Activated T-cell treated with anti-CD3 and anti-CD28 coated beads, Interleukin-2, amount 50 U/mL, for 24 hours (primary cell): ENCODE measurements at regions not wholly inside any gene's neighbourhood (a gene's known extent, or its start where the extent isn't known, plus 50 kb on each side); places are given as distances from the start of the nearest gene placed in this dataset.
"Not testable (repeated sequence)": the region's sequence is repeated elsewhere in the genome, so short reads cannot be mapped to it uniquely, and the experiment has no call there.

Experiments used
- DNase-seq: peaks from one replicate; pipeline ENCODE4 v3.0.0-alpha.2; 2020
- H3K27ac Mint-ChIP-seq: 2 replicates; pipeline ENCODE4 v1.8.0; 2020; ENCODE audit warnings: mild to moderate bottlenecking, mixed read lengths
- H3K27me3 Mint-ChIP-seq: 2 replicates; pipeline ENCODE4 v1.8.0; 2020; ENCODE audit warnings: mixed read lengths
- H3K36me3 Mint-ChIP-seq: 2 replicates; pipeline ENCODE4 v1.8.0; 2020; ENCODE audit warnings: low read depth, mixed read lengths
- H3K4me1 Mint-ChIP-seq: 2 replicates; pipeline ENCODE4 v1.8.0; 2020; ENCODE audit warnings: low read depth, mixed read lengths
- H3K4me3 Mint-ChIP-seq: 2 replicates; pipeline ENCODE4 v1.8.0; 2020; ENCODE audit warnings: mild to moderate bottlenecking, moderate library complexity, mixed read lengths
- H3K9me3 Mint-ChIP-seq: 2 replicates; pipeline ENCODE4 v1.8.0; 2020; ENCODE audit warnings: mixed read lengths

DNA sequence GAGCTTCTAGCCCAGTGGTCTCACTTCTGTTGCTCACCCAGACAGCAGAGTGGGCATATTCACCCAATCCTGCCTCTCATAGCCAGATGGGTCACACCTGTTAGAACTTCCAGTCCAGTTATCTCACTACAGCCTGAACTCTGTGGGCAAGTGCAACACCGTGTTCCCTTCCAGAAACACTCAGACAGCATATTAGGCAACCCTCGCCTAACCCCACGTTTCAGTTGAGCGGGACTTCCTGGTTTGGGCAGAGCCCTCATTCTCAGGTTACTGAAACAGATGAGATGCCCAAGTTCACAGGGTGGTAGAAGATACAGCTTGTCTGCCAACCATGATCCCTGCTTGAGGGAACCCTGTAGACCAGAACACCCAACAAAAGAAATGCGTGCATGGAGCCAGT is 538.2 kb downstream of the CYLC2 start:
- H3K27me3 Mint-ChIP-seq = no peaks in the 10 kb centered on the region
- no peaks in the 10 kb centered on the region for H3K36me3 Mint-ChIP-seq
- H3K4me3 Mint-ChIP-seq = no peak overlapping the region
- H3K27ac Mint-ChIP-seq = no peak overlapping the region
- peaks cover 12% of the 10 kb centered on the region for H3K9me3 Mint-ChIP-seq
- no peak for DNase-seq
- H3K4me1 Mint-ChIP-seq = no peaks in the 10 kb centered on the region

DNA sequence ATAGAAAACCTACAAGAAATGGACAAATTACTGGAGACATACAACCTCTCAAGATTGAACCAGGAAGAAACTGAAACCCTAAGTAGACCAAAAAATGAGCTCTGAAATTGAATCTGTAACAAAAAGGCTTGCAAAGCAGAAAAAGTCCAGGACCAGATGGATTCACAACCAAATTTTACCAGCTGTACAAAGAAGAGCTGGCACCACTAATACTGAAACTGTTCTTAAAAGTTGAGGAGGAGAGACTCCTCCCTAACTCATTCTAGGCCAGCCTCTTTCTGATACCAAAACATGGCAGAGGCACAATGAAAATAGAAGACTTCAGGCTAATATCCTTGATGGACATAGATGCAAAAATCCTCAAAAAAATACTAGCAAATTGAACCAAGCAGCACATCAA is 542.3 kb downstream of the CYLC2 start:
- DNase-seq = no peak
- no peak overlapping the region for H3K4me3 Mint-ChIP-seq
- H3K9me3 Mint-ChIP-seq = peaks cover 20% of the 10 kb centered on the region
- H3K27ac Mint-ChIP-seq = no peak overlapping the region
- H3K36me3 Mint-ChIP-seq = no peaks in the 10 kb centered on the region
- no peaks in the 10 kb centered on the region for H3K4me1 Mint-ChIP-seq
- no peaks in the 10 kb centered on the region for H3K27me3 Mint-ChIP-seq

DNA sequence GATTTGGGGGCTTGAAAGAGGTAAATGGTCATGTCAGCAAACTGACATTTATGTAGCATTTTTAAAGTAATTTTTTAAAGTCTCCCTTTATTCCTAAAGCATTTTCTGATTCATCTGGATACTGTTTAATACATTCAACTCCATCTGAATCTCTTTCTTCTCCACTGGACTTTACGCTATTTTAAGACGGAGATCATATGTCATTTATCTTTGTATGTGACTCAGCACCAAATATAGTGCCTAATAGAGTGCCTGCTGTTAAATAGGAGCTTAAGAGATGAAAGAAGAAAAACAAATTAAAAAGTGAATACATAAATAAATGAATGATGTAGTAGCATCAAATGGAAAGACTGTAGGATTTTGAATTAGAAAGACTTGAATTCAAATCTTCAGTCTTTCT is 548.8 kb upstream of the SMC2 start:
- Mint-ChIP-seq H3K9me3 (peaks cover 8% of the 10 kb centered on the region), H3K27ac (no peak overlapping the region), H3K36me3 (no peaks in the 10 kb centered on the region), H3K4me1 (no peaks in the 10 kb centered on the region), H3K27me3 (no peaks in the 10 kb centered on the region), H3K4me3 (no peak overlapping the region)
- no peak for DNase-seq

DNA sequence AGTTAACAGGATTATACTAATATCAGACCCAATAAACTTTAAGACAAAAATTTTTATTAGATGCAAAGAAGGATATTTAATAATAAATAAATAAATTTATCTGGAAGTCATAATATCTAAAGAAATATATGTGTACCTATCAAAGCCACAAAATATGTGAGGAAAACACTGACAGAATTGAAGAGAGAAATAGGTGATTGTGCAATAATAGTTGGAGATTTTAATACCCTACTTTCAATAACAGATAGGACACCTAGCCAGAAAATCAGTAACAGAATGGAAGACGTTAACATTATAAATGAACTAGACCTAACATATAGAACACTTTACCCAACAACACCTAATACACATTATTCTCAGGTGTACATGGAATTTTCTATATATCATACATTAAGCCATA is 541.4 kb upstream of the SMC2 start:
- Mint-ChIP-seq H3K27me3 (no peaks in the 10 kb centered on the region), H3K4me1 (no peaks in the 10 kb centered on the region), H3K4me3 (no peak overlapping the region), H3K36me3 (no peaks in the 10 kb centered on the region), H3K27ac (no peak overlapping the region), H3K9me3 (peaks cover 3% of the 10 kb centered on the region)
- DNase-seq = no peak

DNA sequence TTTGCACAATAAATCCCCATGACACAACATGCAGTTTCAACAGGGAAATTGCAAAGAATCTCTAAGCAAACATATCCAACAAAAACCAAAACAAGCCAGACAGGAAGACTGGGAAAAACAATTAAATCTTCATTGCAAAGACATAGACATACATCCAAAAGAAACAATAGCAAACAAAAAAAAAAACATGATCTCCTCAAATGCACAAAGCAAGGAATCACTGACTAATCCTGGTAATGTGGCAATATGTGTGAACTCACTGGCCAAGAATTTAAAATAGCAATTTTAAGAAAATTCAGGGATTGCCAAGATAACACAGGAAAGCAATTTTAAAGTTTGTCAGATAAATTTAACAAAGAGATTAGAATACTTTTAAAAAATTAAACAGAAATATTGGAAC is 520.1 kb upstream of the SMC2 start:
- H3K27me3 Mint-ChIP-seq = no peaks in the 10 kb centered on the region
- no peaks in the 10 kb centered on the region for H3K4me1 Mint-ChIP-seq
- peaks cover 22% of the 10 kb centered on the region for H3K9me3 Mint-ChIP-seq
- DNase-seq = no peak
- no peak overlapping the region for H3K27ac Mint-ChIP-seq
- no peaks in the 10 kb centered on the region for H3K36me3 Mint-ChIP-seq
- no peak overlapping the region for H3K4me3 Mint-ChIP-seq

DNA sequence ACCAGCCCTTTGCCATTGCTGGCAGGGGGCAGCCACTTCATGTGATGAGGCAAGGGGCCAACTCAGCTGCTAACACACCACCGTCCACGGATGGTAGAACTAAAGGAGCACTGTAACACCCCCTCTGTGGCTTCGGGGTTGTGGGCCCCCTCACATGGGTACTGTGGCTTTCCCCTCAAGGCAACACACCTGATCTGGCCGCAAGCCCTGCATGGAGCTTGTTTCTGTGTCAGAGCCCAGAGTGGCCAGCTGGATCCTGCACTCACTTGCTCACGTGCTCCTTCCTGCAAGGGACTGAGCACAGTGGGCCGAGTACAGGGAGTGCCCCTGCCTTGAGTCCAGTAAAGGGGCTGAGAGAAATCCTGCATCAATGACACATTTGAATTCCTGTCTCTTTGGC is 507.4 kb upstream of the SMC2 start:
- H3K27me3 Mint-ChIP-seq = no peaks in the 10 kb centered on the region
- no peak overlapping the region for H3K4me3 Mint-ChIP-seq
- H3K4me1 Mint-ChIP-seq = no peaks in the 10 kb centered on the region
- no peaks in the 10 kb centered on the region for H3K36me3 Mint-ChIP-seq
- DNase-seq = no peak
- no peaks in the 10 kb centered on the region for H3K9me3 Mint-ChIP-seq
- no peak overlapping the region for H3K27ac Mint-ChIP-seq

DNA sequence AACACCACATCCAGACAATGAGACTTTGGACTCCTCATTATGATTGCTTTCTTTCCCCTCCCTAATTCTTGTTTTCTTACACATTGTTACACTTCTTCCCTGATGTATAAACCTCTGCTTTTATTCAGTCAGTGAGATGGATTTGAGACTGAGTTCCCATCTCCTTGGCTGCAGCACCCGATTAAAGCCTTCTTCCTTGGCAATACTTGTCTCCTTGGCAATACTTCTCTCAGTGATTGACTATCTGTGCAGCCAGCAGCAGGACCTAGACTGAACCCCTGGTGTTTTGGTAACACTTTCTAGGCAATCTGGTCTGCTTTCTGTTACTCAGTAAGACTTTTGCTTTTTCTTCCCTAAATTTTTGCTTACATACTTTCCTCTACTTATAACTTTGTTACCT is 492.8 kb upstream of the SMC2 start:
- H3K4me3 Mint-ChIP-seq = no peak overlapping the region
- H3K36me3 Mint-ChIP-seq = no peaks in the 10 kb centered on the region

DNA sequence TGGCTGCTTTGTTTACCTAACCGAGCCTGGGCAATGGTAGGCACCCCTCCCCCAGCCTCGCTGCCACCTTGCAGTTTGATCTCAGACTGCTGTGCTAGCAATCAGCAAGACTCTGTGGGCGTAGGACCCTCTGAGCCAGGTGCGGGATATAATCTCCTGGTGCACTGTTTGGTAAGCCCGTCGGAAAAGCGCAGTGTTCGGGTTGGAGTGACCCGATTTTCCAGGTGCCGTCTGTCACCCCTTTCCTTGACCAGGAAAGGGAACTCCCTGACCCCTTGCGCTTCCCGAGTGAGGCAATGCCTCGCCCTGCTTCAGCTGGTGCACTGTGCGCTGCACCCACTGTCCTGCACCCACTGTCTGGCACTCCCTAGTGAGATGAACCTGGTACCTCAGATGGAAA is 482.2 kb upstream of the SMC2 start:
- not testable (repeated sequence) for H3K27me3 Mint-ChIP-seq, H3K4me1 Mint-ChIP-seq, H3K36me3 Mint-ChIP-seq, DNase-seq, H3K9me3 Mint-ChIP-seq, H3K4me3 Mint-ChIP-seq, H3K27ac Mint-ChIP-seq

More for the DNA sequence above, 492.8 kb upstream of the SMC2 start:
- no peak overlapping the region for H3K27ac Mint-ChIP-seq
- no peaks in the 10 kb centered on the region for H3K4me1 Mint-ChIP-seq
- H3K9me3 Mint-ChIP-seq = peaks cover 11% of the 10 kb centered on the region
- no peak for DNase-seq
- no peaks in the 10 kb centered on the region for H3K27me3 Mint-ChIP-seq

DNA sequence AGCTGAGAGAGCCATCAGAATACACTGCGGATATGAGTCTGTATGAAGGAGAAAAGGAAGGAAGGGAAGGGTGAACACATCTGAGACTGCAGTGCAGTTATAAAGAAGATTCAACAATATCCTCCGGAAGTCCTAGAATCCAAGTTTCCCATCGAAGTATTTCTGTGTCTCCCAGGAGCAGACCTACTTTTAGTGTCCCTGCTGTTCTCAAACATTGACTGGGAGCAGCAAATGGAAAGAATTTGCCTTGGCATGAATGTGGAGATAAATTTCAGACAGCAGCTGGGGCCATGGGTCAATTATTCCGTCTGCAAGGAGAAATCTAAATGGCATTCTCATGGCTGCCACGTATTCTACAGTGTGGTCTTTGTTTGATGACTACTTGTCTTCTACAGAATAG is 478.1 kb upstream of the SMC2 start:
- Mint-ChIP-seq H3K27ac (no peak overlapping the region), H3K4me1 (no peaks in the 10 kb centered on the region), H3K27me3 (no peaks in the 10 kb centered on the region), H3K36me3 (no peaks in the 10 kb centered on the region), H3K9me3 (peaks cover 9% of the 10 kb centered on the region), H3K4me3 (no peak overlapping the region)
- no peak for DNase-seq

DNA sequence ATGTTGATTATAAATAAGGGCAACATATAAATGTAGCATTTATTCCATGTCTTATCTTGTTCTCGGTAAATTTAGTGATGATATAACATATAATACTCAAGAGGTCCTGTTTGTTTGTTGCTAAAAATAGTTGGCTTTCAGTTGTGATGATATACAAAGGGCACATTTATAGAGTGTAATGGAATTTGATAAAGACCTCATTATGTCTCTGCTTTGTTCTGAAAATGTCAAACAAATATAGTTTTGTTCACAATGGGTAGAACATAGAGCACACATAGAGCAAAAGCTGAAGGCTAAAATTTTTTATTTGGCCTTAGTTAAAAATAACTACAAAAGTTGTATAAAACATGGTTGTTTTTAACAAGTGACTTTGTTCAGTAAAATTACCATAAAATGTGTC is 477.1 kb upstream of the SMC2 start:
- Mint-ChIP-seq H3K36me3 (no peaks in the 10 kb centered on the region), H3K27ac (no peak overlapping the region), H3K4me1 (no peaks in the 10 kb centered on the region), H3K4me3 (no peak overlapping the region), H3K9me3 (peaks cover 11% of the 10 kb centered on the region), H3K27me3 (no peaks in the 10 kb centered on the region)
- no peak for DNase-seq

DNA sequence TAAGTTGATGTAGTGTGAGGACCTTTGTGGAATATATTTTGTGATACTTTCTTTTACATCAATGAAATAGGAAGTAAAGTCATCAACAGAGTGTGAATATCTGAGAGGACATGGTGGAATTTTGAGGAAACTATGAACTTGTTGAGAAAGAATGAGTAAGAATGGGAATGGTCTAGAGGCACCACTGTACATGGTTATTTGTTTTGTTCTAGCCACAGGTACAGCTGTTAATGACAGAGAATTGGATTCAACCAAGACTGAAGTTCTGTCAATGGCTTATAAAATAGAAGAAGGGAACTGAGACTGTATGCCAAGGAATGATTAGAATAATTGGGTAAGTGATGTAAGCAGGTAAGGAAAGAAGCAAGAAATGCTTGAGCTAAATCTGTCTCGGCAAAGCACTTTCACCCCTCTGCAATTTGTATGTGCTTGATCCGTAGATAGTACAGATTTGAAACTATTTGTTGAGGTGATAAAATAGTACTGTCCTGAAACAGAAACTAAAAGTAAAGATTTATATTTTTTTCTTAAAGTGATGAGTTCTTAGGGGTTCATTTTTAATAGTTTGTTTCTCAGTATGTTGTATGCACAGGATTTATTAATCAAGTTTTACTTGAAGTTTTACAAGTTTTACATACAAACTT is 468.8 kb upstream of the SMC2 start:
- Mint-ChIP-seq H3K36me3 (no peaks in the 10 kb centered on the region), H3K4me3 (no peak overlapping the region), H3K27me3 (no peaks in the 10 kb centered on the region), H3K27ac (no peak overlapping the region), H3K4me1 (no peaks in the 10 kb centered on the region), H3K9me3 (peaks cover 5% of the 10 kb centered on the region)
- DNase-seq = no peak

DNA sequence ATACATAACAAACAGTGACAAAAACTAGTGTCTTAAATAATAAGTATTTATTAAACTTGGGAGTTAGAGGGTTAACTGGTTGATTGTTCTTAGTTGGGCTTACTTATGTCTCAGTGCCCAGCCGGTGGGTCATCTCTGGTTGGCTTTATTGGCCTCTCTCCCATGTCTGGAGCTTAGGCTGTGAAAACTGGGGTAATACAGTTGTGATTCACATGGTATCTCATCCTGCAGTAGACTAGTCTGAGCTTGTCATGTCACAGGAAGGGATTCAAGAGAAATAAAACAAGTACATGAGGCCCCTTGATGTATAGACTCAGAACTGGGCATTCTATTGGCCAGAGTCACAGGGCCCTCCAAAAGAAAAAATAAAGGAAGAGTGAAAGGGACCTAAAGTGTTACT is 466.4 kb upstream of the SMC2 start:
- Mint-ChIP-seq H3K4me1 (no peaks in the 10 kb centered on the region), H3K27ac (no peak overlapping the region), H3K9me3 (peaks cover 2% of the 10 kb centered on the region), H3K36me3 (no peaks in the 10 kb centered on the region), H3K27me3 (no peaks in the 10 kb centered on the region), H3K4me3 (no peak overlapping the region)
- DNase-seq = no peak

DNA sequence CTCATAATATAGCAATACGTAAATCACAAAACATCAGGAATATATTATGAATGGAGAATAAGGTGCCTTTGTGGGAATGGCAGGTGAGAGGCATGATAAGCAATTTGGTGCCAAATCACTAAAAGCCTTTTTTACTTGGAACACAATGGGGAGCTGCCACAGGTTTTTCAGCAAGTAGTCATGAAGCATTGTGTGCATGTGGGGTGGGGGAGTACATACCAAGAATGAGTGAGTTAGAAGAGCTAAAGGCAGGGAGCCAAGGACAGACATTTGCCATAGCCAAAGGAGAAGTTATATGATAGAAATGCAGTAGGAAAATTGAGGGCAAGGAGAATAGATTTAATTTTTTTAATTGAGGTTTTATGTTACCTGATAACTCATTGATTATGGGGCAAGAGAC is 445.0 kb upstream of the SMC2 start:
- Mint-ChIP-seq H3K27ac (no peak overlapping the region), H3K36me3 (no peaks in the 10 kb centered on the region), H3K4me3 (no peak overlapping the region), H3K4me1 (no peaks in the 10 kb centered on the region), H3K9me3 (peaks cover 6% of the 10 kb centered on the region), H3K27me3 (no peaks in the 10 kb centered on the region)
- no peak for DNase-seq

DNA sequence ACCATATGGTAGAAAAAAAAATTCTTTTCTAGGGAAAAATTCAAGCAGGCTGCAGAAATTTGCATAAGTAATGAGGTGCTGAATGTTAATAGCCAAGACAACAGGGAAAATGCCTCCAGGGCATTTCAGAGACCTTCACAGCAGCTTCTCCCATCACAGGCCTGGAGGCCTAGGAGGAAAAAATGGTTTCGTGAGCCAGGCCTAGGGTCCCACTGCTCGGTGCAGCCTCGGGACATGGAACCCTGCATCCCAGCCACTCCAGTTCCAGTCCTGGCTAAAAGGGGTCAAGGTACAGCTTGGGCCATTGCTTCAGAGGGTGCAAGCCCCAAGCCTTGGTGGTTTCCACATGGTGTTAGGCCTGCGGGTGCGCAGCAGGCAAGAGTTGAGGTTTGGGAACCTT is 436.0 kb upstream of the SMC2 start:
- no peaks in the 10 kb centered on the region for H3K36me3 Mint-ChIP-seq
- peaks cover 26% of the 10 kb centered on the region for H3K9me3 Mint-ChIP-seq
- no peaks in the 10 kb centered on the region for H3K27me3 Mint-ChIP-seq
- H3K4me3 Mint-ChIP-seq = no peak overlapping the region
- no peaks in the 10 kb centered on the region for H3K4me1 Mint-ChIP-seq
- no peak overlapping the region for H3K27ac Mint-ChIP-seq
- no peak for DNase-seq

DNA sequence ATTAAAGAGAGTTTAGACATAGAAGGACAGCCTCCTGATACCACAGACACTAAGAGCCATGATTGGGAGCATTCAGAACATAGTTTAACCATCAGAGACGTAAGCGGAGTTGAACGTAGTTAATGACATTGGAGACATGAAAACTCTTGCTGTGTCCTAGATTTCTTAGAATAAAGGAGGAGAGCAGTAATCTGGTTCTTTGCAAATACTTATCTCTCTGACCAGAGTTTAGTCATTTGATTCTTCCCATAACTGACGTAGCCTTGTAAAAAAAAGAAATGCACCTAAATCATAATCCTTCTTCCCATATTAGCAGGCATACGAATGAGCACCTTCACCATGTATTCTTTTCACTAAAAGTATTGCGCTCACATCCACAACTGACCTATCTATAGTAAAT is 433.3 kb upstream of the SMC2 start:
- Mint-ChIP-seq H3K27me3 (no peaks in the 10 kb centered on the region), H3K36me3 (no peaks in the 10 kb centered on the region), H3K27ac (no peak overlapping the region), H3K4me1 (no peaks in the 10 kb centered on the region), H3K9me3 (peaks cover 21% of the 10 kb centered on the region), H3K4me3 (no peak overlapping the region)
- no peak for DNase-seq

DNA sequence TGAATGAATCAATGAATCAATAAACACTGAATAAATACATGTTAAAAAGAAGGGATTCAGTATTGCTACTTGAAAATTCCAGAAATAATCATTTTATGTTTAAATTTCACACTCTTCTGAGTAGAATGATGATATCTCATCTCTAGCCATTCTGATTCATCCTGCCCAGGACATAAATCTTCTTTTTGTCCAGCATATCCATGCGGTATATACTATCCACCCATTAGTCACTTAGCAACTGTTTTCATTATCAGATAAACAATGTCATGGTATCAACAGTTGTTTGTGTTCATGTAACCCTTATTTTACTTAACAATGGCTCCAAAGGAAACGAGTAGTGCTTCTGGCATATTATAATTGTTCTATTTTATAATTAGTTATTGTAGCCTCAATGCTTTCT is 432.4 kb upstream of the SMC2 start:
- H3K9me3 Mint-ChIP-seq = peaks cover 22% of the 10 kb centered on the region
- no peak overlapping the region for H3K27ac Mint-ChIP-seq
- no peaks in the 10 kb centered on the region for H3K36me3 Mint-ChIP-seq
- no peak for DNase-seq
- H3K27me3 Mint-ChIP-seq = no peaks in the 10 kb centered on the region
- H3K4me1 Mint-ChIP-seq = no peaks in the 10 kb centered on the region
- no peak overlapping the region for H3K4me3 Mint-ChIP-seq
